GM12873 (cell line): ENCODE measurements at regions not wholly inside any gene's neighbourhood (a gene's known extent, or its start where the extent isn't known, plus 50 kb on each side); places are given as distances from the start of the nearest gene placed in this dataset.

ENCODE experiments used
- CTCF ChIP-seq: IDR thresholded peaks from 2 replicates; pipeline ENCODE4 v1.5.1; 2012; ENCODE audit warnings: low read depth, mild to moderate bottlenecking, moderate library complexity, low read length, control low read depth; ENCODE audit not compliant: insufficient read depth; ENCODE audit errors: missing control alignments

GRCh38 chr13:30058429-30058828 is 208.0 kb upstream of the UBL3 start:
- TF ChIP-seq CTCF: no peak

- TF ChIP-seq CTCF: no peak
These were observed 203.5 kb upstream of the UBL3 start for GRCh38 chr13:30053939-30054338.

- no peak for TF ChIP-seq CTCF
These were observed 201.7 kb upstream of the UBL3 start for GRCh38 chr13:30052120-30052519.

GRCh38 chr13:30051531-30052060 is 201.2 kb upstream of the UBL3 start:
- TF ChIP-seq CTCF: no peak

- TF ChIP-seq CTCF: no peak
These were observed 199.3 kb upstream of the UBL3 start for GRCh38 chr13:30049692-30050091.

- TF ChIP-seq CTCF: no peak
These were observed 196.9 kb upstream of the UBL3 start for GRCh38 chr13:30047154-30047874.

GRCh38 chr13:30045916-30046704 is 195.7 kb upstream of the UBL3 start:
- no peak for TF ChIP-seq CTCF
